HCT116 (cell line): ENCODE measurements at regions not wholly inside any gene's neighbourhood (a gene's known extent, or its start where the extent isn't known, plus 50 kb on each side); places are given as distances from the start of the nearest gene placed in this dataset.

Source experiments
- ATAC-seq: fragments of 200-7000 bp; cut with Tn5 transposase; 2 replicates; pipeline ENCODE4 v1.9.1; 2020; ENCODE audit warnings: mild to moderate bottlenecking, moderate library complexity
- BruUV-seq: library from RNA; stranded (reverse); fragments of 400-500 nt; replicated peaks from 2 replicates; lab custom pipeline; 2021; lab: Mats Ljungman, UMichigan
- CTCF ChIA-PET: fragments of 300-600 bp; sonication (Branson Sonifier 250); formaldehyde crosslinking; loops from one replicate; lab custom pipeline; 2021; ENCODE audit warnings: antibody characterized with exemption; lab: Charles Lee
- POLR2A ChIA-PET: fragments of 300-600, 350-600 bp; sonication (Branson Sonifier 250); formaldehyde crosslinking; loops from one replicate; lab custom pipeline; 2021; ENCODE audit warnings: antibody characterized with exemption; lab: Charles Lee
- RAD21 ChIA-PET, 2 experiments: fragments of 300-600 bp; sonication (Branson Sonifier 250); formaldehyde crosslinking; loops; one replicate each; lab custom pipeline; 2023; ENCODE audit warnings: low total read pairs in 2 of 2; ENCODE audit not compliant: uncharacterized antibody in 2 of 2, unreplicated experiment in 2 of 2, low non-redundant PET in 1 of 2; lab: Charles Lee
- DNase-seq: peaks from one replicate; pipeline ENCODE4 v3.0.0-alpha.2; 2010; ENCODE audit warnings: low read depth, low spot score
- H2AFZ ChIP-seq: fragments of 200-600 bp; shearing (Covaris generic), sonication (generic); 2 replicates; pipeline ENCODE4 v1.6.1; 2017; ENCODE audit warnings: low read depth, mixed run types, mixed read lengths, antibody characterized with exemption, low read length; ENCODE audit not compliant: poor library complexity, severe bottlenecking
- H3K27ac ChIP-seq: 2 replicates; pipeline ENCODE4 v1.5.1; 2012; ENCODE audit warnings: low read depth, low read length
- H3K27me3 ChIP-seq: fragments of 200-600 bp; sonication (generic); 2 replicates; pipeline ENCODE4 v1.6.1; 2016; ENCODE audit warnings: mixed run types, low read length, mixed read lengths; ENCODE audit not compliant: insufficient read depth
- H3K36me3 ChIP-seq, 2 experiments: fragments of 200-500 bp in 1 of 2; fragments of 200-600 bp in 1 of 2; sonication (Bioruptor generic) in 1 of 2; sonication (generic) in 1 of 2; 2 replicates each; pipeline versions ENCODE4 v1.5.1 to v1.6.1; 2014 to 2016; ENCODE audit warnings: low read length in 2 of 2, inconsistent platforms in 1 of 2, mixed read lengths in 1 of 2, mixed run types in 1 of 2; ENCODE audit not compliant: insufficient read depth in 2 of 2, control insufficient read depth in 1 of 2
- H3K4me1 ChIP-seq, 2 experiments: fragments of 200-600 bp in 1 of 2; sonication (generic) in 1 of 2; 2 replicates each; pipeline versions ENCODE4 v1.5.1 to v1.6.1; 2012 to 2017; ENCODE audit warnings: low read length in 2 of 2, inconsistent platforms in 1 of 2, mild to moderate bottlenecking in 1 of 2, mixed read lengths in 1 of 2, mixed run types in 1 of 2, moderate library complexity in 1 of 2; ENCODE audit not compliant: insufficient read depth in 2 of 2, control insufficient read depth in 1 of 2
- H3K4me2 ChIP-seq: fragments of 200-600 bp; sonication (generic); 2 replicates; pipeline ENCODE4 v1.6.1; 2017; ENCODE audit warnings: mixed run types, low read length, mixed read lengths
- H3K4me3 ChIP-seq, 2 experiments: fragments of 200-600 bp in 1 of 2; sonication (generic) in 1 of 2; replicated peaks in 1 of 2; 2 replicates each; pipeline ENCODE4 v1.5.1; 2011 to 2016; ENCODE audit warnings: low read length in 2 of 2, control low read depth in 1 of 2, low read depth in 1 of 2, mild to moderate bottlenecking in 1 of 2, mixed read lengths in 1 of 2, mixed run types in 1 of 2
- H3K79me2 ChIP-seq: fragments of 200-600 bp; sonication (generic); 2 replicates; pipeline ENCODE4 v1.6.1; 2017; ENCODE audit warnings: mild to moderate bottlenecking, mixed run types, low read length, moderate library complexity, mixed read lengths; ENCODE audit not compliant: insufficient read depth
- H3K9ac ChIP-seq: fragments of 200-600 bp; sonication (generic); 2 replicates; pipeline ENCODE4 v1.6.1; 2016; ENCODE audit warnings: low read length, mixed read lengths
- H3K9me2 ChIP-seq: fragments of 200-600 bp; sonication (generic), shearing (Covaris generic); 2 replicates; pipeline ENCODE4 v1.6.1; 2017; ENCODE audit warnings: mixed run types, mild to moderate bottlenecking, moderate library complexity; ENCODE audit not compliant: insufficient read depth
- H3K9me3 ChIP-seq, 2 experiments: fragments of 200-500 bp in 1 of 2; fragments of 200-600 bp in 1 of 2; sonication (Bioruptor generic) in 1 of 2; sonication (generic) in 1 of 2; 2 replicates each; pipeline ENCODE4 v1.6.1; 2014 to 2017; ENCODE audit warnings: low read length in 2 of 2, mixed read lengths in 2 of 2, inconsistent platforms in 1 of 2, low read depth in 1 of 2, mild to moderate bottlenecking in 1 of 2, mixed run types in 1 of 2, moderate library complexity in 1 of 2; ENCODE audit not compliant: control insufficient read depth in 1 of 2, insufficient read depth in 1 of 2
- H4K20me1 ChIP-seq: fragments of 200-600 bp; sonication (generic), shearing (Covaris generic); 2 replicates; pipeline ENCODE4 v1.6.1; 2017; ENCODE audit warnings: mixed run types, mild to moderate bottlenecking, moderate library complexity; ENCODE audit not compliant: insufficient read depth
- CEBPB ChIP-seq: IDR thresholded peaks from 2 replicates; pipeline ENCODE4 v1.6.1; 2012; ENCODE audit warnings: low read depth
- EGR1 ChIP-seq: IDR thresholded peaks from 2 replicates; pipeline ENCODE4 v1.6.1; 2012; ENCODE audit warnings: low read depth
- EZH2 ChIP-seq: fragments of 200-600 bp; sonication (generic); IDR thresholded peaks from 2 replicates; pipeline ENCODE4 v1.6.1; 2017; ENCODE audit warnings: antibody characterized with exemption, mixed run types
- JUND ChIP-seq: IDR thresholded peaks from 2 replicates; pipeline ENCODE4 v1.6.1; 2012
- MAX ChIP-seq: IDR thresholded peaks from 2 replicates; pipeline ENCODE4 v1.6.1; 2012
- POLR2AphosphoS5 ChIP-seq: IDR thresholded peaks from 2 replicates; pipeline ENCODE4 v1.6.1; 2011; ENCODE audit warnings: mild to moderate bottlenecking, low read depth, low read length, moderate library complexity
- RAD21 ChIP-seq: IDR thresholded peaks from 2 replicates; pipeline ENCODE4 v1.6.1; 2012; ENCODE audit warnings: low read depth, mild to moderate bottlenecking
- ZFX ChIP-seq: fragments of 450-650 bp; IDR thresholded peaks from 2 replicates; pipeline ENCODE4 v1.6.1; 2017
- ZNF274 ChIP-seq: fragments of 200-500 bp; sonication (Bioruptor generic); IDR thresholded peaks from 2 replicates; pipeline ENCODE4 v1.6.1; 2014; ENCODE audit warnings: mild to moderate bottlenecking, low read depth, low read length, inconsistent platforms
- intact Hi-C: fragments of 100-400 bp; cut with micrococcal nuclease; formaldehyde crosslinking; loops from 2 replicates; pipeline ENCODE4 v1.10.0; 2022
- TF ChIP-seq, protein P1 (sequence below): IDR thresholded peaks from 2 replicates; pipeline ENCODE4 v1.6.1; 2012; ENCODE audit warnings: low read depth
- TF ChIP-seq, protein P2 (sequence below): IDR thresholded peaks from 2 replicates; pipeline ENCODE4 v1.6.1; 2011; ENCODE audit warnings: mild to moderate bottlenecking, low read length, moderate library complexity; ENCODE audit not compliant: insufficient replicate concordance; ENCODE audit errors: extremely low read depth

DNA sequence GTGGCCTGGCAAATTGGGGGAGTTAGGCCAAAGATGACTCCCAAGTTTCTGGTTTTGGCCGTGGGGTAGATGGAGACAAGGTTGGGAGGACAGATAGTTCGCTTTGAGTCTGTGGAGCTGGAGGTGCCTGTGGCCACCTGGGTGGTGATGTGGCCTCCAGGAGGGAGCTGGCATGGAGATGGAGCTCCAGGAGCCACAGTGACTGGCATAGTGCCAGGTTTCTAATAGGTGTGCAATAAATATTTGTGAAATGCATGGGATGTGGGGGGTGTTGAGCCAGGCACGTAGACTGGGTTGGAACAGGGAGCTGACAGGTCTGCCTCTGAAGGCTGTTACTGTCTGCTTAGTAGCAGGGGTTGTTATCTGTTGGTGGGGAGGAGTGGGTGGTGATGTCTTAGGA lies 102.7 kb downstream of the PAX1 start:
- no peak overlapping the region for H3K27ac ChIP-seq
- peaks cover 0 to 4% of the 10 kb centered on the region in 2 experiments; a peak in 1 of 4 replicates for H3K9me3 ChIP-seq
- no peak overlapping the region for H3K9ac ChIP-seq
- H2AFZ ChIP-seq = no peak overlapping the region
- no TSS peak for BruUV-seq
- ChIA-PET POLR2A (no interaction called here), CTCF (no interaction called here), RAD21 (no interaction called here)
- no peak for TF ChIP-seq EGR1
- TF ChIP-seq, protein P1, sequence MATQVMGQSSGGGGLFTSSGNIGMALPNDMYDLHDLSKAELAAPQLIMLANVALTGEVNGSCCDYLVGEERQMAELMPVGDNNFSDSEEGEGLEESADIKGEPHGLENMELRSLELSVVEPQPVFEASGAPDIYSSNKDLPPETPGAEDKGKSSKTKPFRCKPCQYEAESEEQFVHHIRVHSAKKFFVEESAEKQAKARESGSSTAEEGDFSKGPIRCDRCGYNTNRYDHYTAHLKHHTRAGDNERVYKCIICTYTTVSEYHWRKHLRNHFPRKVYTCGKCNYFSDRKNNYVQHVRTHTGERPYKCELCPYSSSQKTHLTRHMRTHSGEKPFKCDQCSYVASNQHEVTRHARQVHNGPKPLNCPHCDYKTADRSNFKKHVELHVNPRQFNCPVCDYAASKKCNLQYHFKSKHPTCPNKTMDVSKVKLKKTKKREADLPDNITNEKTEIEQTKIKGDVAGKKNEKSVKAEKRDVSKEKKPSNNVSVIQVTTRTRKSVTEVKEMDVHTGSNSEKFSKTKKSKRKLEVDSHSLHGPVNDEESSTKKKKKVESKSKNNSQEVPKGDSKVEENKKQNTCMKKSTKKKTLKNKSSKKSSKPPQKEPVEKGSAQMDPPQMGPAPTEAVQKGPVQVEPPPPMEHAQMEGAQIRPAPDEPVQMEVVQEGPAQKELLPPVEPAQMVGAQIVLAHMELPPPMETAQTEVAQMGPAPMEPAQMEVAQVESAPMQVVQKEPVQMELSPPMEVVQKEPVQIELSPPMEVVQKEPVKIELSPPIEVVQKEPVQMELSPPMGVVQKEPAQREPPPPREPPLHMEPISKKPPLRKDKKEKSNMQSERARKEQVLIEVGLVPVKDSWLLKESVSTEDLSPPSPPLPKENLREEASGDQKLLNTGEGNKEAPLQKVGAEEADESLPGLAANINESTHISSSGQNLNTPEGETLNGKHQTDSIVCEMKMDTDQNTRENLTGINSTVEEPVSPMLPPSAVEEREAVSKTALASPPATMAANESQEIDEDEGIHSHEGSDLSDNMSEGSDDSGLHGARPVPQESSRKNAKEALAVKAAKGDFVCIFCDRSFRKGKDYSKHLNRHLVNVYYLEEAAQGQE = no peak
- no peak for TF ChIP-seq RAD21
- TF ChIP-seq ZNF274 = no peak
- TF ChIP-seq EZH2 = no peak
- TF ChIP-seq MAX = no peak
- TF ChIP-seq, protein P2, sequence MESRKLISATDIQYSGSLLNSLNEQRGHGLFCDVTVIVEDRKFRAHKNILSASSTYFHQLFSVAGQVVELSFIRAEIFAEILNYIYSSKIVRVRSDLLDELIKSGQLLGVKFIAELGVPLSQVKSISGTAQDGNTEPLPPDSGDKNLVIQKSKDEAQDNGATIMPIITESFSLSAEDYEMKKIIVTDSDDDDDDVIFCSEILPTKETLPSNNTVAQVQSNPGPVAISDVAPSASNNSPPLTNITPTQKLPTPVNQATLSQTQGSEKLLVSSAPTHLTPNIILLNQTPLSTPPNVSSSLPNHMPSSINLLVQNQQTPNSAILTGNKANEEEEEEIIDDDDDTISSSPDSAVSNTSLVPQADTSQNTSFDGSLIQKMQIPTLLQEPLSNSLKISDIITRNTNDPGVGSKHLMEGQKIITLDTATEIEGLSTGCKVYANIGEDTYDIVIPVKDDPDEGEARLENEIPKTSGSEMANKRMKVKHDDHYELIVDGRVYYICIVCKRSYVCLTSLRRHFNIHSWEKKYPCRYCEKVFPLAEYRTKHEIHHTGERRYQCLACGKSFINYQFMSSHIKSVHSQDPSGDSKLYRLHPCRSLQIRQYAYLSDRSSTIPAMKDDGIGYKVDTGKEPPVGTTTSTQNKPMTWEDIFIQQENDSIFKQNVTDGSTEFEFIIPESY = no peak
- no peak for TF ChIP-seq ZFX
- no peak for TF ChIP-seq JUND
- no peak for TF ChIP-seq POLR2AphosphoS5
- TF ChIP-seq CEBPB = no peak
- DNase-seq = no peak
- H3K4me3 ChIP-seq = no peak overlapping the region
- no peaks in the 10 kb centered on the region for H3K79me2 ChIP-seq
- H3K4me2 ChIP-seq = no peak overlapping the region
- no peaks in the 10 kb centered on the region for H3K27me3 ChIP-seq
- H3K4me1 ChIP-seq = no peaks in the 10 kb centered on the region
- no peaks in the 10 kb centered on the region for H3K9me2 ChIP-seq
- H3K36me3 ChIP-seq = no peaks in the 10 kb centered on the region
- no peak for ATAC-seq
- intact Hi-C loops = loop anchor here (5.0 kb wide), 1 partner anchor 439 kb away; no protein-coding TSS in a partner anchor
- no peaks in the 10 kb centered on the region for H4K20me1 ChIP-seq
